SK-N-SH treated with all-trans-retinoic acid at 6 μM for 48 hours (cell line): ENCODE measurements at regions not wholly inside any gene's neighbourhood (a gene's known extent, or its start where the extent isn't known, plus 50 kb on each side); places are given as distances from the start of the nearest gene placed in this dataset.

ENCODE experiments used
- ATAC-seq: fragments of 200-7000 bp; cut with Tn5 transposase; 3 replicates; pipeline ENCODE4 v1.9.1; 2020; ENCODE audit warnings: mild to moderate bottlenecking, moderate library complexity
- ARNTL ChIP-seq: fragments of 450-650 bp; formaldehyde crosslinking; IDR thresholded peaks from 2 replicates; pipeline ENCODE4 v1.5.0; 2020; ENCODE audit warnings: low read depth, mild to moderate bottlenecking, moderate library complexity, borderline replicate concordance
- BACH2 ChIP-seq: fragments of 250-450 bp; sonication (Bioruptor Pico); IDR thresholded peaks from 2 replicates; pipeline ENCODE4 v1.9.0; 2021; ENCODE audit warnings: mild to moderate bottlenecking, borderline replicate concordance
- CSDC2 ChIP-seq: fragments of 250-450 bp; sonication (Bioruptor Pico); IDR thresholded peaks from 2 replicates; pipeline ENCODE4 v1.5.0; 2020; ENCODE audit warnings: mild to moderate bottlenecking, moderate library complexity
- CSRNP3 ChIP-seq: fragments of 250-450 bp; sonication (Bioruptor Pico); IDR thresholded peaks from 2 replicates; pipeline ENCODE4 v1.5.1; 2021; ENCODE audit warnings: mild to moderate bottlenecking, moderate library complexity
- ESRRG ChIP-seq: fragments of 250-450 bp; sonication (Bioruptor Pico); IDR thresholded peaks from 2 replicates; pipeline ENCODE4 v1.6.1; 2021; ENCODE audit warnings: mild to moderate bottlenecking
- ISL1 ChIP-seq: fragments of 250-450 bp; sonication (Bioruptor Pico); IDR thresholded peaks from 2 replicates; pipeline ENCODE4 v2.1.2; 2022; ENCODE audit warnings: mild to moderate bottlenecking, moderate library complexity
- OSR1 ChIP-seq: fragments of 250-450 bp; sonication (Bioruptor Pico); IDR thresholded peaks from 2 replicates; pipeline ENCODE4 v1.8.0; 2022; ENCODE audit warnings: moderate library complexity, mild to moderate bottlenecking, inconsistent platforms
- PATZ1 ChIP-seq: fragments of 250-450 bp; sonication (Bioruptor Pico); IDR thresholded peaks from 2 replicates; pipeline ENCODE4 v1.8.0; 2020; ENCODE audit warnings: mild to moderate bottlenecking, moderate library complexity, borderline replicate concordance
- POU6F1 ChIP-seq: fragments of 250-450 bp; sonication (Bioruptor Pico); IDR thresholded peaks from 2 replicates; pipeline ENCODE4 v1.8.0; 2021; ENCODE audit warnings: low read depth, mild to moderate bottlenecking, moderate library complexity, borderline replicate concordance
- PPARA ChIP-seq: fragments of 250-450 bp; sonication (Bioruptor Pico); IDR thresholded peaks from 2 replicates; pipeline ENCODE4 v1.5.0; 2020; ENCODE audit warnings: mild to moderate bottlenecking, borderline replicate concordance
- RARB ChIP-seq: fragments of 250-450 bp; sonication (Bioruptor Pico); IDR thresholded peaks from 2 replicates; pipeline ENCODE4 v1.8.0; 2021; ENCODE audit warnings: mild to moderate bottlenecking, moderate library complexity
- TCF4 ChIP-seq: fragments of 250-450 bp; sonication (Bioruptor Pico); IDR thresholded peaks from 2 replicates; pipeline ENCODE4 v1.8.0; 2021; ENCODE audit warnings: mild to moderate bottlenecking, moderate library complexity, borderline replicate concordance
- TOX ChIP-seq: fragments of 250-450 bp; sonication (Bioruptor Pico); IDR thresholded peaks from 2 replicates; pipeline ENCODE4 v1.8.0; 2021; ENCODE audit warnings: mild to moderate bottlenecking, moderate library complexity, borderline replicate concordance
- ZFP3 ChIP-seq: fragments of 250-450 bp; sonication (Bioruptor Pico); IDR thresholded peaks from 2 replicates; pipeline ENCODE4 v1.5.0; 2020; ENCODE audit warnings: mild to moderate bottlenecking, moderate library complexity
- ZNF565 ChIP-seq: fragments of 450-650 bp; formaldehyde crosslinking; conservative IDR thresholded peaks from 2 replicates; pipeline ENCODE4 v1.5.0; 2020; ENCODE audit warnings: low read depth, mild to moderate bottlenecking, moderate library complexity
- ZNF70 ChIP-seq: fragments of 450-650 bp; formaldehyde crosslinking; IDR thresholded peaks from 2 replicates; pipeline ENCODE4 v1.5.0; 2020; ENCODE audit warnings: mild to moderate bottlenecking, moderate library complexity
- TF ChIP-seq, protein P1 (sequence below): fragments of 250-450 bp; sonication (Bioruptor Pico); IDR thresholded peaks from 2 replicates; pipeline ENCODE4 v1.5.0; 2020; ENCODE audit warnings: mild to moderate bottlenecking, moderate library complexity
- TF ChIP-seq, protein P2 (sequence below): fragments of 250-450 bp; sonication (Bioruptor Pico); IDR thresholded peaks from 2 replicates; pipeline ENCODE4 v1.5.1; 2020; ENCODE audit warnings: low read depth, mild to moderate bottlenecking, moderate library complexity

DNA sequence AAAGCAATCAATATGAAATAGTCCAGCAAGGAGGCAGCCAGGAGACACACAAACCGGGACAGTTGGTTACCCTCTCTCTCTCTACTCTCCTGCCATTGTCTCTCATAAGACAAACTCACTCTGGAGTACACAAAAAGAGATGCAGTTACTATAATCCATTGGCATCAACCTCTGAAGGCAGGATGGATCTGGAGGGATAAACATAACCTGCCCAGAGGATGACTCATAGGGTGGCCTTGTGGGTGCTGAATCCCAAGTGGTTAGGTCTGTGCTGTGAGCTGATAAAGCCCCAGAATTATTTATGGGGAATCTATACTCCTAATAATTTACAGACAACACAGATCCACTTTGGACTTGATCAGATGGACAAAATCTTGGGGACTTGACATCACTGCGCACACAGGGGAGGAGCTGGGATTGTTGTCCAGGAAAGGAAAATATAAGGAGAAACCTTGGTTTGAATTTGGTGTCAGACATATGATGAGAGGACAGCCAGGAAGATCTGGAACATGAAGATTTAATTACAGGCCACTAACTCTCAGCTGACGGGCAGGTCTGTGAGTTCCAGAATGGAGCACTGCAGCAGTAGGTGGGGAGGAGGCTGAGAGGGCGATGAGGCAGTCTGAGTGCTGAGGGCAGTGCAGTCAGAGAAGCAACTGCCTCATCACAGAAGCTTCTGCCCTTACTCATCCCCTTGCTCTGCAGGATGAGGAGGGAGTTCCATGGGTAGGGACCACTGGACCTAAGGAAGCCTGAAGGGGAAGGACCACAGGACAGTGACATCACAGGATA lies 113.9 kb upstream of the PRSS58 start:
- TF ChIP-seq ESRRG (CRISPR knock-in tag) (no peak), PATZ1 (CRISPR knock-in tag) (no peak), TOX (CRISPR knock-in tag) (no peak), RARB (CRISPR knock-in tag) (no peak)
- TF ChIP-seq, all 23 proteins: peak for 0
- ATAC-seq, result no peak

GRCh38 chr7:142365410-142365842 lies 107.6 kb upstream of the PRSS58 start:
- TF ChIP-seq ESRRG (CRISPR knock-in tag) (no peak), ZNF565 (CRISPR knock-in tag) (no peak), POU6F1 (CRISPR knock-in tag) (no peak), ZNF70 (no peak), ISL1 (CRISPR knock-in tag) (no peak), PATZ1 (CRISPR knock-in tag) (no peak), OSR1 (CRISPR knock-in tag) (no peak), TCF4 (CRISPR knock-in tag) (no peak), CSRNP3 (CRISPR knock-in tag) (no peak), BACH2 (CRISPR knock-in tag) (no peak), CSDC2 (no peak)
- TF ChIP-seq, protein P1, sequence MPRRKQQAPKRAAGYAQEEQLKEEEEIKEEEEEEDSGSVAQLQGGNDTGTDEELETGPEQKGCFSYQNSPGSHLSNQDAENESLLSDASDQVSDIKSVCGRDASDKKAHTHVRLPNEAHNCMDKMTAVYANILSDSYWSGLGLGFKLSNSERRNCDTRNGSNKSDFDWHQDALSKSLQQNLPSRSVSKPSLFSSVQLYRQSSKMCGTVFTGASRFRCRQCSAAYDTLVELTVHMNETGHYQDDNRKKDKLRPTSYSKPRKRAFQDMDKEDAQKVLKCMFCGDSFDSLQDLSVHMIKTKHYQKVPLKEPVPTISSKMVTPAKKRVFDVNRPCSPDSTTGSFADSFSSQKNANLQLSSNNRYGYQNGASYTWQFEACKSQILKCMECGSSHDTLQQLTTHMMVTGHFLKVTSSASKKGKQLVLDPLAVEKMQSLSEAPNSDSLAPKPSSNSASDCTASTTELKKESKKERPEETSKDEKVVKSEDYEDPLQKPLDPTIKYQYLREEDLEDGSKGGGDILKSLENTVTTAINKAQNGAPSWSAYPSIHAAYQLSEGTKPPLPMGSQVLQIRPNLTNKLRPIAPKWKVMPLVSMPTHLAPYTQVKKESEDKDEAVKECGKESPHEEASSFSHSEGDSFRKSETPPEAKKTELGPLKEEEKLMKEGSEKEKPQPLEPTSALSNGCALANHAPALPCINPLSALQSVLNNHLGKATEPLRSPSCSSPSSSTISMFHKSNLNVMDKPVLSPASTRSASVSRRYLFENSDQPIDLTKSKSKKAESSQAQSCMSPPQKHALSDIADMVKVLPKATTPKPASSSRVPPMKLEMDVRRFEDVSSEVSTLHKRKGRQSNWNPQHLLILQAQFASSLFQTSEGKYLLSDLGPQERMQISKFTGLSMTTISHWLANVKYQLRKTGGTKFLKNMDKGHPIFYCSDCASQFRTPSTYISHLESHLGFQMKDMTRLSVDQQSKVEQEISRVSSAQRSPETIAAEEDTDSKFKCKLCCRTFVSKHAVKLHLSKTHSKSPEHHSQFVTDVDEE, result no peak
- ATAC-seq, result no peak

DNA sequence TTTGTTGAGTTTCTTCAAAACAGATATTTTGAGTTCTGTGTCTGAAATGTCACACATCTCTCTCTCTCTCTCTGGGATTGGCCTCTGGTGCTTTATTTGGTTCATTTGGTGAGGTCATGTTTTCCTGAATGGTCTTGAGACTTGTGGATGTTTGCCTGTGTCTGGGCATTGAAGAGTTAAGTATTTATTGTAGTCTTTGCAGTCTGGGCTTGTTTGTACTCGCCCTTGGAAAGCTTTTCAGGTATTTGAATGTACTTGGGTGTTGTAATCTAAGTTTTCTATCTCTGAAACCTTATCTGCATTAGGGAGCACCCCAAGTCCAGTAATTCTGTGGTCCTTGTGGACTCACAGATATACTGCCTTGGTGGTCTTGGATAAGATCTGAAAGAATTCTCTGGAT lies 106.7 kb upstream of the PRSS58 start:
- no peak for ATAC-seq
- no peak for TF ChIP-seq BACH2 (CRISPR knock-in tag)
- TF ChIP-seq, protein P2, sequence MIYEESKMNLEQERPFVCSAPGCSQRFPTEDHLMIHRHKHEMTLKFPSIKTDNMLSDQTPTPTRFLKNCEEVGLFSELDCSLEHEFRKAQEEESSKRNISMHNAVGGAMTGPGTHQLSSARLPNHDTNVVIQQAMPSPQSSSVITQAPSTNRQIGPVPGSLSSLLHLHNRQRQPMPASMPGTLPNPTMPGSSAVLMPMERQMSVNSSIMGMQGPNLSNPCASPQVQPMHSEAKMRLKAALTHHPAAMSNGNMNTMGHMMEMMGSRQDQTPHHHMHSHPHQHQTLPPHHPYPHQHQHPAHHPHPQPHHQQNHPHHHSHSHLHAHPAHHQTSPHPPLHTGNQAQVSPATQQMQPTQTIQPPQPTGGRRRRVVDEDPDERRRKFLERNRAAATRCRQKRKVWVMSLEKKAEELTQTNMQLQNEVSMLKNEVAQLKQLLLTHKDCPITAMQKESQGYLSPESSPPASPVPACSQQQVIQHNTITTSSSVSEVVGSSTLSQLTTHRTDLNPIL (CRISPR knock-in tag), result no peak
- TF ChIP-seq, protein P1, result no peak
- no peak for TF ChIP-seq PPARA (CRISPR knock-in tag)
- TF ChIP-seq ZNF70, result no peak
- no peak for TF ChIP-seq CSRNP3 (CRISPR knock-in tag)
- no peak for TF ChIP-seq RARB (CRISPR knock-in tag)
- TF ChIP-seq ISL1 (CRISPR knock-in tag), result no peak
- TF ChIP-seq ARNTL (CRISPR knock-in tag), result no peak
- no peak for TF ChIP-seq ZNF565 (CRISPR knock-in tag)
- no peak for TF ChIP-seq ZFP3 (CRISPR knock-in tag)
- TF ChIP-seq TOX (CRISPR knock-in tag), result no peak
- TF ChIP-seq, all 23 proteins: peak for 0
